ENCODE measurements at regions not wholly inside any gene's neighbourhood (a gene's known extent, or its start where the extent isn't known, plus 50 kb on each side); places are given as distances from the start of the nearest gene placed in this dataset.

GRCh38 chr2:16437189-16437588 lies 228.4 kb downstream of the CYRIA start:
- H3K9me3 Mint-ChIP-seq (ENCODE audit: insufficient read depth): no peaks in the 10 kb centered on the region
- no peaks in the 10 kb centered on the region for H3K9me3 ChIP-seq (ENCODE audit: control extremely low read depth in 1 of 3, control insufficient read depth in 2 of 3, insufficient read depth in 1 of 3, low read length in 2 of 3)
- POLR2A ChIA-PET: no interaction called here
- peaks cover 23% of the 10 kb centered on the region for H3K27me3 Mint-ChIP-seq
- intact Hi-C loops (cut with micrococcal nuclease): no loop called here
- WGBS (ENCODE audit: insufficient coverage): 20% methylated on average over 4 of the region's 5 CpGs
- H3K36me3 ChIP-seq (replicated peaks in 1 of 2; ENCODE audit: control extremely low read depth in 1 of 2, control insufficient read depth in 1 of 2, extremely low read depth in 1 of 2, insufficient read depth in 2 of 2, low read length in 1 of 2): no peaks in the 10 kb centered on the region
- H3K4me2 ChIP-seq (replicated peaks; ENCODE audit: low read depth, low read length, poor library complexity, severe bottlenecking): no peak overlapping the region
- H3K4me3 Mint-ChIP-seq: no peak overlapping the region
- no peak for ATAC-seq (ENCODE audit: low read depth)
- no peak for TF ChIP-seq CTCF (IDR thresholded peaks at IDR 0.05)
- no peak for TF ChIP-seq EZH2 (IDR thresholded peaks at IDR 0.05; ENCODE audit: borderline replicate concordance, insufficient read depth, low read depth, low read length, poor library complexity, severe bottlenecking)
- H3K27me3 ChIP-seq (replicated peaks in 1 of 4; ENCODE audit: control extremely low read depth in 1 of 4, control insufficient read depth in 3 of 4, insufficient read depth in 4 of 4, low read length in 3 of 4): peaks cover 0 to 4% (median 0%) of the 10 kb centered on the region in 4 experiments
- no peaks in the 10 kb centered on the region for H3K79me2 ChIP-seq (ENCODE audit: control insufficient read depth, insufficient read depth, low read length)
- H3K4me1 Mint-ChIP-seq: no peaks in the 10 kb centered on the region
- H3K27ac ChIP-seq (ENCODE audit: low read length in 2 of 2): no peak overlapping the region
- no peak overlapping the region for H3K9ac ChIP-seq (ENCODE audit: low read length)
- H2AFZ ChIP-seq (ENCODE audit: insufficient read depth, low read depth, low read length, poor library complexity, severe bottlenecking): no peak overlapping the region
- H3K4me3 ChIP-seq (ENCODE audit: control extremely low read depth in 1 of 5, extremely low read depth in 1 of 5, insufficient read depth in 1 of 5, low read depth in 2 of 5, low read length in 4 of 5): no peak overlapping the region
- CTCF ChIA-PET: no interaction called here
- no peak overlapping the region for H3K27ac Mint-ChIP-seq
- no peak for DNase-seq
- H3K4me1 ChIP-seq (ENCODE audit: control insufficient read depth in 2 of 2, insufficient read depth in 2 of 2, low read length in 2 of 2): no peaks in the 10 kb centered on the region
- H4K20me1 ChIP-seq (ENCODE audit: control insufficient read depth, insufficient read depth, low read length, poor library complexity, severe bottlenecking): no peaks in the 10 kb centered on the region

- no peak for ATAC-seq (ENCODE audit: low read depth)
- H3K36me3 ChIP-seq (replicated peaks in 1 of 2; ENCODE audit: control extremely low read depth in 1 of 2, control insufficient read depth in 1 of 2, extremely low read depth in 1 of 2, insufficient read depth in 2 of 2, low read length in 1 of 2): no peaks in the 10 kb centered on the region
- Mint-ChIP-seq H3K27me3 (peaks cover 16% of the 10 kb centered on the region), H3K27ac (no peak overlapping the region), H3K4me1 (no peaks in the 10 kb centered on the region), H3K9me3 (ENCODE audit: insufficient read depth) (no peaks in the 10 kb centered on the region), H3K4me3 (no peak overlapping the region)
- H3K4me3 ChIP-seq (ENCODE audit: control extremely low read depth in 1 of 5, extremely low read depth in 1 of 5, insufficient read depth in 1 of 5, low read depth in 2 of 5, low read length in 4 of 5): no peak overlapping the region
- no CpG with 5 or more reads among the region's 2 CpGs for WGBS (ENCODE audit: insufficient coverage)
- no peaks in the 10 kb centered on the region for H3K79me2 ChIP-seq (ENCODE audit: control insufficient read depth, insufficient read depth, low read length)
- H3K4me1 ChIP-seq (ENCODE audit: control insufficient read depth in 2 of 2, insufficient read depth in 2 of 2, low read length in 2 of 2): no peaks in the 10 kb centered on the region
- peaks cover 0 to 6% (median 0%) of the 10 kb centered on the region in 4 experiments for H3K27me3 ChIP-seq (replicated peaks in 1 of 4; ENCODE audit: control extremely low read depth in 1 of 4, control insufficient read depth in 3 of 4, insufficient read depth in 4 of 4, low read length in 3 of 4)
- intact Hi-C loops (cut with micrococcal nuclease): no loop called here
- no peak for DNase-seq
- no peak overlapping the region for H3K4me2 ChIP-seq (replicated peaks; ENCODE audit: low read depth, low read length, poor library complexity, severe bottlenecking)
- TF ChIP-seq CTCF (IDR thresholded peaks at IDR 0.05) (no peak), EZH2 (IDR thresholded peaks at IDR 0.05; ENCODE audit: borderline replicate concordance, insufficient read depth, low read depth, low read length, poor library complexity, severe bottlenecking) (no peak)
- H2AFZ ChIP-seq (ENCODE audit: insufficient read depth, low read depth, low read length, poor library complexity, severe bottlenecking): no peak overlapping the region
- POLR2A ChIA-PET: no interaction called here
- H3K27ac ChIP-seq (ENCODE audit: low read length in 2 of 2): no peak overlapping the region
- H3K9me3 ChIP-seq (ENCODE audit: control extremely low read depth in 1 of 3, control insufficient read depth in 2 of 3, insufficient read depth in 1 of 3, low read length in 2 of 3): no peaks in the 10 kb centered on the region
- CTCF ChIA-PET: no interaction called here
- no peak overlapping the region for H3K9ac ChIP-seq (ENCODE audit: low read length)
- H4K20me1 ChIP-seq (ENCODE audit: control insufficient read depth, insufficient read depth, low read length, poor library complexity, severe bottlenecking): no peaks in the 10 kb centered on the region
Measured at GRCh38 chr2:16434393-16434792, 231.2 kb downstream of the CYRIA start.

All from B cell (primary cell).